T-helper 1 cell treated with Interleukin-12 subunit alpha and Interleukin-12 subunit beta and Interleukin-4 antibody, amounts not matched to agents 30 μg/mL and 1 μg/mL, for 36 hours (primary cell): ENCODE measurements at regions not wholly inside any gene's neighbourhood (a gene's known extent, or its start where the extent isn't known, plus 50 kb on each side); places are given as distances from the start of the nearest gene placed in this dataset.

Experiments
- H3K27ac Mint-ChIP-seq: one replicate; pipeline ENCODE4 v1.8.0; 2021; ENCODE audit warnings: mild to moderate bottlenecking, mixed read lengths
- H3K27me3 Mint-ChIP-seq: one replicate; pipeline ENCODE4 v1.8.0; 2021; ENCODE audit warnings: low read depth, mixed read lengths
- H3K36me3 Mint-ChIP-seq: one replicate; pipeline ENCODE4 v1.8.0; 2021; ENCODE audit warnings: low read depth, mixed read lengths
- H3K4me1 Mint-ChIP-seq: one replicate; pipeline ENCODE4 v1.8.0; 2021; ENCODE audit warnings: low read depth, mixed read lengths
- H3K4me3 Mint-ChIP-seq: one replicate; pipeline ENCODE4 v1.8.0; 2021; ENCODE audit warnings: mild to moderate bottlenecking, moderate library complexity, mixed read lengths
- H3K9me3 Mint-ChIP-seq: one replicate; pipeline ENCODE4 v1.8.0; 2021; ENCODE audit warnings: mixed read lengths

- no peak overlapping the region for H3K27ac Mint-ChIP-seq
- no peak overlapping the region for H3K4me3 Mint-ChIP-seq
- no peaks in the 10 kb centered on the region for H3K36me3 Mint-ChIP-seq
- H3K4me1 Mint-ChIP-seq, result no peaks in the 10 kb centered on the region
- peaks cover 3% of the 10 kb centered on the region for H3K9me3 Mint-ChIP-seq
- H3K27me3 Mint-ChIP-seq, result no peaks in the 10 kb centered on the region
These were observed 138.7 kb downstream of the ETS2 start for GRCh38 chr21:38944402-38944801.

DNA sequence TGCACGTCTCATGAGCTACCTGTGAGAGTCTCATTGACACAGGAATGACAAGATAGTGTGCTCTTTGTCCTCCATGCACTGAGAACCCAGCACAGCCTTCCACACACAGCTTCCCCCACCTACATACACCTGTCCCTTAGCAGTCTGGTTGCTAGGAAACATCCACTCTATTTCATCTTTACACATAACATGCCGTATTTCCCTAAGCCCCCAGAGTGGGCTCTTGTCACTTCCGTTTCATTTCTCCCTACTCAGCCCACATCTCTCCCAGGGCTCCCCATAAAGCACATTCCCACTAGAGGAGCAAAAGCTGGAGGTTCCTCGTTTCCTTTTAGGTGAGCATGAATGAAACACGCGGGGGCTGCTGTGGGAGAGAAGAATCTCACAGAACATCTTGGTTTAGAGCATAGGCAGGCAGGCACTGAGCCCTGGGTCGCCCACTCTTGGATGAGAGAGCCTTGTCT, 137.1 kb downstream of the ETS2 start:
- Mint-ChIP-seq H3K27me3 (no peaks in the 10 kb centered on the region), H3K27ac (no peak overlapping the region), H3K4me3 (no peak overlapping the region), H3K4me1 (peaks cover 11% of the 10 kb centered on the region), H3K36me3 (no peaks in the 10 kb centered on the region), H3K9me3 (no peaks in the 10 kb centered on the region)

GRCh38 chr21:38938769-38939168, 133.0 kb downstream of the ETS2 start:
- H3K4me3 Mint-ChIP-seq, result no peak overlapping the region
- peaks cover 15% of the 10 kb centered on the region for H3K4me1 Mint-ChIP-seq
- H3K27me3 Mint-ChIP-seq, result no peaks in the 10 kb centered on the region
- H3K9me3 Mint-ChIP-seq, result no peaks in the 10 kb centered on the region
- peak overlapping the region; percentile 75 for H3K27ac Mint-ChIP-seq
- H3K36me3 Mint-ChIP-seq, result no peaks in the 10 kb centered on the region

- Mint-ChIP-seq H3K36me3 (no peaks in the 10 kb centered on the region), H3K4me3 (peak overlapping the region; percentile 4), H3K4me1 (peaks cover 15% of the 10 kb centered on the region), H3K27ac (peak overlapping the region; percentile 75), H3K27me3 (no peaks in the 10 kb centered on the region), H3K9me3 (no peaks in the 10 kb centered on the region)
These were observed 132.6 kb downstream of the ETS2 start for GRCh38 chr21:38938343-38938742.

GRCh38 chr21:38937844-38938243, 132.1 kb downstream of the ETS2 start:
- H3K4me1 Mint-ChIP-seq, result peaks cover 15% of the 10 kb centered on the region
- H3K4me3 Mint-ChIP-seq, result no peak overlapping the region
- no peaks in the 10 kb centered on the region for H3K36me3 Mint-ChIP-seq
- H3K27me3 Mint-ChIP-seq, result no peaks in the 10 kb centered on the region
- no peaks in the 10 kb centered on the region for H3K9me3 Mint-ChIP-seq
- H3K27ac Mint-ChIP-seq, result peak overlapping the region; percentile 75

DNA sequence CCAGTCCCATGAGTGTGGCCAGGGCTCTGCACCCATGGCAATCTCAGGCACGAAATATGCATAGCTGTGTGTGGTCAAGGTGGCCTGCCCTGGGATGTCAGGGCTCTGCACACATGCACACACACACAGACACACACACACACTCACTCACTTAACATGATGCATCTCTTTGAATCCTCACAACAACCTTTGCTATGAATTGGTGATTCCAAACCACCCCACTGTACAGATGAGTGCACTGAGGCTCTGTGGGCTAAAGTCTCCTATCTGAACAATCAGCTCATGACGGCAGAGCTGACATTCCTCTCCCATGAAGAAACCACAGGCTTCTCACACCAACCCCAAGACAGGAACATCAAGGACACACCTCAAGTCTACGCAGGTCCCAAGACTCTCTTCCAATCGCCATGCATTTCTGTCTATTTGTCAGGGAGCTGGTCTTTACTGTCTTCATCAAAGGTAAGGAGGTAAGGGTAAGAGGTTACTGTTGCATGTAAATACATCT, 131.6 kb downstream of the ETS2 start:
- Mint-ChIP-seq H3K27ac (no peak overlapping the region), H3K4me1 (peaks cover 15% of the 10 kb centered on the region), H3K9me3 (no peaks in the 10 kb centered on the region), H3K36me3 (no peaks in the 10 kb centered on the region), H3K27me3 (no peaks in the 10 kb centered on the region), H3K4me3 (no peak overlapping the region)

DNA sequence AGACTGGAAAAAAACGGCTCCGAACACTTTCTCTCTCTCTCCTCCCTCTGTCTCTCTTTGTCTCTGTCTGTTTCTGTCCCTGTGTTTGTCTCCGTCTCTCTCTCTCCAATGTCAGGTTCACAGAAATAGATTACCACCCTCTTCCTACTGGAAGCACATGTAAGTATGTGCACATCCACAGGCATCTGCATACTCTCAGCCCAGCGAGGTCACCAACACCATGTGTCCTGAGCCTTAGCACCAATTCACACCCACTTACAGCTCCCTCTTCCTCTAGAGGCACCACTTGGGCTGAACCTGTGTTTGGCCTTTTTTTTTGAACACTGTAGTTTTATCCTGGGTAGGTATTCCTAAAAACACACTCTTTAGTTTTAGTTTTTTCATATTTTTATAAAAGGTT, 130.5 kb downstream of the ETS2 start:
- no peaks in the 10 kb centered on the region for H3K27me3 Mint-ChIP-seq
- no peak overlapping the region for H3K4me3 Mint-ChIP-seq
- peaks cover 15% of the 10 kb centered on the region for H3K4me1 Mint-ChIP-seq
- no peak overlapping the region for H3K27ac Mint-ChIP-seq
- H3K9me3 Mint-ChIP-seq, result no peaks in the 10 kb centered on the region
- no peaks in the 10 kb centered on the region for H3K36me3 Mint-ChIP-seq

GRCh38 chr21:38933731-38934130, 128.0 kb downstream of the ETS2 start:
- H3K27ac Mint-ChIP-seq, result no peak overlapping the region
- H3K4me1 Mint-ChIP-seq, result peaks cover 13% of the 10 kb centered on the region
- no peaks in the 10 kb centered on the region for H3K27me3 Mint-ChIP-seq
- H3K36me3 Mint-ChIP-seq, result peaks cover 4% of the 10 kb centered on the region
- H3K4me3 Mint-ChIP-seq, result no peak overlapping the region
- peaks cover 8% of the 10 kb centered on the region for H3K9me3 Mint-ChIP-seq

GRCh38 chr21:38931291-38931690, 125.6 kb downstream of the ETS2 start:
- peaks cover 5% of the 10 kb centered on the region for H3K36me3 Mint-ChIP-seq
- H3K27me3 Mint-ChIP-seq, result no peaks in the 10 kb centered on the region
- peaks cover 2% of the 10 kb centered on the region for H3K4me1 Mint-ChIP-seq
- H3K4me3 Mint-ChIP-seq, result no peak overlapping the region
- H3K9me3 Mint-ChIP-seq, result peaks cover 8% of the 10 kb centered on the region
- no peak overlapping the region for H3K27ac Mint-ChIP-seq

- H3K4me1 Mint-ChIP-seq, result peaks cover 4% of the 10 kb centered on the region
- H3K36me3 Mint-ChIP-seq, result peaks cover 5% of the 10 kb centered on the region
- H3K9me3 Mint-ChIP-seq, result peaks cover 8% of the 10 kb centered on the region
- no peak overlapping the region for H3K27ac Mint-ChIP-seq
- H3K4me3 Mint-ChIP-seq, result no peak overlapping the region
- no peaks in the 10 kb centered on the region for H3K27me3 Mint-ChIP-seq
These were observed 125.1 kb downstream of the ETS2 start for GRCh38 chr21:38930853-38931252.

GRCh38 chr21:38930066-38930465, 124.3 kb downstream of the ETS2 start:
- no peaks in the 10 kb centered on the region for H3K27me3 Mint-ChIP-seq
- no peak overlapping the region for H3K27ac Mint-ChIP-seq
- H3K4me3 Mint-ChIP-seq, result no peak overlapping the region
- peaks cover 5% of the 10 kb centered on the region for H3K36me3 Mint-ChIP-seq
- peaks cover 5% of the 10 kb centered on the region for H3K4me1 Mint-ChIP-seq
- peaks cover 8% of the 10 kb centered on the region for H3K9me3 Mint-ChIP-seq

DNA sequence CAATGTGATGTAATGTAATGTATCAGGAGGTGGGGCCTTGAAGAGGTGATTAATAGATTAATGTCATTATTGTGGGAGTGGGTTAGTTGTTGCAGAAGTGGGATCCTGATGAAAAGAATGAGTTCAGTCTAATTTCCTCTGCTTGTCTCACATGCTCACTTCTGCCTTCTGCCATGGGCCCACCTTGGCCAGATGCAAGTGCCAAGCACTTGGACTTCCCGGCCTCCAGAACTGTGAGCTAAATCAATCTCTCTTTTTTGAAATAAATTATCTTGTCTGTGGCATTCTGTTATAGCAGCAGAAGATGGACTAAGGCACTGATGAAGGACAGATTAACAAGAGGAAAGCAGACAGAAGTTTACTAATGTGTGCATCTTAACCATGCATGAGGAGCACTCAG, 123.9 kb downstream of the ETS2 start:
- Mint-ChIP-seq H3K27me3 (no peaks in the 10 kb centered on the region), H3K27ac (no peak overlapping the region), H3K9me3 (peaks cover 8% of the 10 kb centered on the region), H3K4me1 (peaks cover 5% of the 10 kb centered on the region), H3K36me3 (peaks cover 5% of the 10 kb centered on the region), H3K4me3 (no peak overlapping the region)

GRCh38 chr21:38929142-38929541, 123.4 kb downstream of the ETS2 start:
- Mint-ChIP-seq H3K27ac (no peak overlapping the region), H3K4me1 (peaks cover 5% of the 10 kb centered on the region), H3K9me3 (peaks cover 8% of the 10 kb centered on the region), H3K27me3 (no peaks in the 10 kb centered on the region), H3K4me3 (no peak overlapping the region), H3K36me3 (peaks cover 5% of the 10 kb centered on the region)

DNA sequence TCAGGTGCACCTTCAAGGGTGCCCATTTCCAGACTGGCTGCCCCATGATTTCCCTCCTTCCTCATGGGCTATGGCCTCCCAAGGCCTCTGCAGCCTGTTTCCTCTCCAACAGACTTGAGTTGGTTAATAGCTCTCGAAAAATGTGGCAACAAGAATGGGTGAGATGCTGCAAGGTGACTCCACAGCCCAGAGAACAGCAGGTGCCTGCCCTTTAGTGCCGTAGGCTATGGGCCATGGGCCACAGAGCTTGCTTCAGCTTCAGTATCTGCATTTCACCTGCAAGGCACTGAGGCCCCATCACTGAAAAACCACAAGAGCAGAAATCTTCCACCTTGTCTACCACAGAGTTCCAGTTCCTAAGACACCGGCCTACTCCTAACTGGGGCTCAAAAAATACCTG, 122.0 kb downstream of the ETS2 start:
- peaks cover 5% of the 10 kb centered on the region for H3K4me1 Mint-ChIP-seq
- peaks cover 3% of the 10 kb centered on the region for H3K27me3 Mint-ChIP-seq
- H3K36me3 Mint-ChIP-seq, result peaks cover 5% of the 10 kb centered on the region
- H3K4me3 Mint-ChIP-seq, result no peak overlapping the region
- H3K27ac Mint-ChIP-seq, result no peak overlapping the region
- peaks cover 8% of the 10 kb centered on the region for H3K9me3 Mint-ChIP-seq

GRCh38 chr21:38925923-38926322, 120.2 kb downstream of the ETS2 start:
- peaks cover 5% of the 10 kb centered on the region for H3K4me1 Mint-ChIP-seq
- H3K27ac Mint-ChIP-seq, result no peak overlapping the region
- peaks cover 5% of the 10 kb centered on the region for H3K36me3 Mint-ChIP-seq
- H3K4me3 Mint-ChIP-seq, result no peak overlapping the region
- peaks cover 8% of the 10 kb centered on the region for H3K9me3 Mint-ChIP-seq
- H3K27me3 Mint-ChIP-seq, result peaks cover 16% of the 10 kb centered on the region

GRCh38 chr21:38925478-38925877, 119.7 kb downstream of the ETS2 start:
- H3K27ac Mint-ChIP-seq, result no peak overlapping the region
- peaks cover 5% of the 10 kb centered on the region for H3K36me3 Mint-ChIP-seq
- H3K27me3 Mint-ChIP-seq, result peaks cover 17% of the 10 kb centered on the region
- H3K4me1 Mint-ChIP-seq, result peaks cover 5% of the 10 kb centered on the region
- H3K4me3 Mint-ChIP-seq, result no peak overlapping the region
- peaks cover 8% of the 10 kb centered on the region for H3K9me3 Mint-ChIP-seq
